NCI-H2107 (cell line): ENCODE measurements at regions not wholly inside any gene's neighbourhood (a gene's known extent, or its start where the extent isn't known, plus 50 kb on each side); places are given as distances from the start of the nearest gene placed in this dataset.

Experiments used
- DNase-seq: peaks from one replicate; lab custom pipeline; 2025; lab: John Stamatoyannopoulos, UW

- DNase-seq = no peak
Measured at GRCh38 chr20:60321601-60322000, 363.4 kb downstream of the CDH26 start.

GRCh38 chr20:60326821-60327220 lies 368.6 kb downstream of the CDH26 start:
- DNase-seq = no peak

GRCh38 chr20:60327971-60328660 lies 369.9 kb downstream of the CDH26 start:
- DNase-seq = no peak

GRCh38 chr20:60330461-60330860 lies 372.2 kb downstream of the CDH26 start:
- DNase-seq = no peak

GRCh38 chr20:60331688-60332300 lies 373.6 kb downstream of the CDH26 start:
- no peak for DNase-seq

GRCh38 chr20:60332523-60332922 lies 374.3 kb downstream of the CDH26 start:
- DNase-seq = no peak

- no peak for DNase-seq
Measured at GRCh38 chr20:60334911-60335310, 376.7 kb downstream of the CDH26 start.

GRCh38 chr20:60338556-60338955 lies 380.3 kb downstream of the CDH26 start:
- DNase-seq = no peak

- no peak for DNase-seq
Measured at GRCh38 chr20:60339738-60340137, 381.5 kb downstream of the CDH26 start.

GRCh38 chr20:60340232-60340631 lies 382.0 kb downstream of the CDH26 start:
- no peak for DNase-seq

GRCh38 chr20:60341062-60341461 lies 382.8 kb downstream of the CDH26 start:
- DNase-seq = no peak

GRCh38 chr20:60345106-60345505 lies 386.9 kb downstream of the CDH26 start:
- DNase-seq = no peak

GRCh38 chr20:60349418-60349817 lies 391.2 kb downstream of the CDH26 start:
- DNase-seq = no peak

GRCh38 chr20:60352017-60352416 lies 393.8 kb downstream of the CDH26 start:
- DNase-seq = no peak

- DNase-seq = no peak
Measured at GRCh38 chr20:60352596-60352995, 394.4 kb downstream of the CDH26 start.

GRCh38 chr20:60354024-60354580 lies 395.9 kb downstream of the CDH26 start:
- DNase-seq = no peak

- no peak for DNase-seq
Measured at GRCh38 chr20:60358101-60358500, 399.9 kb downstream of the CDH26 start.

- no peak for DNase-seq
Measured at GRCh38 chr20:60359010-60359409, 400.8 kb downstream of the CDH26 start.

GRCh38 chr20:60361761-60362395 lies 403.7 kb downstream of the CDH26 start:
- no peak for DNase-seq

GRCh38 chr20:60362531-60362930 lies 404.3 kb downstream of the CDH26 start:
- DNase-seq = no peak

- DNase-seq = no peak
Measured at GRCh38 chr20:60363698-60364097, 405.5 kb downstream of the CDH26 start.

GRCh38 chr20:60365064-60365666 lies 406.9 kb downstream of the CDH26 start:
- DNase-seq = no peak

- no peak for DNase-seq
Measured at GRCh38 chr20:60365882-60366281, 407.7 kb downstream of the CDH26 start.
